Fibroblast of skin of left quadriceps (primary cell): ENCODE measurements at regions not wholly inside any gene's neighbourhood (a gene's known extent, or its start where the extent isn't known, plus 50 kb on each side); places are given as distances from the start of the nearest gene placed in this dataset.

Source experiments
- DNase-seq, 2 experiments: peaks; one replicate each; pipeline ENCODE4 v3.0.0-alpha.2; 2013; ENCODE audit warnings: low read depth in 2 of 2

- DNase-seq = no peak
Measured at GRCh38 chr7:72524037-72524436, 111.9 kb upstream of the CALN1 start.

- no peak for DNase-seq
Measured at GRCh38 chr7:72504061-72504706, 92.0 kb upstream of the CALN1 start.

DNA sequence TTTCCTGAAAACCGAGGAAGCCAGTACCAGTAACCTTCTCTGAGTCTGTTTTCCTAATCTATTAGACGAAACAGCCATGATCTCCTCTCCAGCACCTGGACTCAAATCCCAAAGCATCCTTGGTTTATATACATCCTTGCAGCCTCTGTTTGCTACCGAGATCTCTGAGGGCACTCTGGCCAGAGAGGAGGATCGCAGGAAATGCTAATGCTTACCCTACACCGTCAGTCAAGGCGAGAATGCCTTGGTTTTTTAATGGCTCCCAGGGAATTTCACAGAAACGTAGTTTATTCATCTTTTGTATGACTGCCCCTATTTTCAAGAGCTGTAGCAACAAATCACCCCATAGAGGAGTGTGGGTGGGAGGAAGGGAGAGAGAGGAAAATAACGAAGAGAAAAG is 91.5 kb upstream of the CALN1 start:
- no peak for DNase-seq

DNA sequence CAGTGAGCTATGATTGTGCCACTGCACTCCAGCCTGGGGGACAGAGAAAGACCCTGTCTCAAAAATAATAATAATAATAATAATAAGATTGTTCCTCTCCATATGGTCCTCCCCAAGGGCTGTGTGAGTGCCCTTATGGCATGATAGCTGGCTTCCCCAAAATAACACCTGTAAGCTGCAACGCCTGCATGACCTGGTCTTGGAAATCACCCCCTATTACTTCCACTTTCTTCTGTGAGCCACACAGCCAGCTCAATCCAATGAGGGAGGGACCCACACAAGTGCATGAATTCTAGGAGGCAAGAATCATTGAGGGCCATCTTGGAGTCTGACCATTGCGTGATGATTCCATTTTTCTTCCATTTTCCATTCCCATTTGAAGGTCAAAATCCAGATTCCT is 82.7 kb upstream of the CALN1 start:
- no peak for DNase-seq

GRCh38 chr7:72493850-72494661 is 81.9 kb upstream of the CALN1 start:
- peak; percentile 20 to 28 for DNase-seq

DNA sequence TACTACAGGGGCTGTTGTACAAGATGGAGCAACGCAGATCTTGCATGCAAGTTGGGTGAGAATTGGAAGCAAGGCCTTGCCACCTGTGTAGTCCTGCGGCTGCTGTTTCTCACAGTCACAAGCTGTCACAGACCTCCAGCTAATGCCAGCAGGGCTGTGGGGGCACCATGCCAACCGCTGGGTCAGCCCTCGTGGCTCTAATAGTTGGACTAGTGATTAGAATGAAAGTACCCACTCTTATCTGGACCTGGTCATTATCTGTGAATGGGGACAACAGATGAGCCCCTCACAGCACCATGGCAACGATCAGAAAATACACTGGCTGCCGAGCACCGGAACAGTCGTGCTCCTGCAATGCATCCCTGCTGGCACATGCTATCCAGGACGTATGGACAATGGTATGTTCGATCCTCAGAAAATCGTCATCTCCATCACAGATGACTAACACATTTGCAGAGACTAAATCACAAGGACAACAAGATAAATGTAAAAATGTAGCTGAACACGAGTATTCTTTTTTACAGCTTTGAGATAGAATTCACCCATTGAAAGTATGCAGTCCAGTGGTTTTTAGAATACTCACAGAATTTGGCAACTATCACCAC is 80.4 kb upstream of the CALN1 start:
- no peak for DNase-seq

DNA sequence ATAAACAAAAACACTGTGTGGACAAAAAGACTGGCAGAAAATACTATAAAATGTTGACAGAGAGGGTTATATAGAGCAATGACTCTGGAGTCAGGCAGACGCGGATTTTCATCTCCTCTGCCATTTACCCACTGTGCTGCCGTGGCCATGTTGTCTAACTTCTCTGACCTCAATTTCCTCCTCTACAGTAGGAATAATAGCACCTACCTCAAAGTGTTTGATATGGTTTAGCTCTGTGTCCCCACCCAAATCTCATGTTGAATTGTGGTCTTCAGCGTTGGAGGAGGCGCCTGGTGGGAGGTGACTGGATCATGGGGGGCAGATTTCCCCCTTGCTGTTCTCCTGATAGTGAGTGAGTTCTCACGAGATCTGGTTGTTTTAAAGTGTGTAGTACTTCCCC is 78.2 kb upstream of the CALN1 start:
- DNase-seq = no peak

- no peak for DNase-seq
Measured at GRCh38 chr7:72481934-72482333, 69.8 kb upstream of the CALN1 start.

- no peak for DNase-seq
Measured at GRCh38 chr7:72476608-72477305, 64.6 kb upstream of the CALN1 start.

- no peak for DNase-seq
Measured at GRCh38 chr7:72467237-72467636, 55.1 kb upstream of the CALN1 start.

GRCh38 chr7:72466797-72467196 is 54.7 kb upstream of the CALN1 start:
- no peak for DNase-seq

DNA sequence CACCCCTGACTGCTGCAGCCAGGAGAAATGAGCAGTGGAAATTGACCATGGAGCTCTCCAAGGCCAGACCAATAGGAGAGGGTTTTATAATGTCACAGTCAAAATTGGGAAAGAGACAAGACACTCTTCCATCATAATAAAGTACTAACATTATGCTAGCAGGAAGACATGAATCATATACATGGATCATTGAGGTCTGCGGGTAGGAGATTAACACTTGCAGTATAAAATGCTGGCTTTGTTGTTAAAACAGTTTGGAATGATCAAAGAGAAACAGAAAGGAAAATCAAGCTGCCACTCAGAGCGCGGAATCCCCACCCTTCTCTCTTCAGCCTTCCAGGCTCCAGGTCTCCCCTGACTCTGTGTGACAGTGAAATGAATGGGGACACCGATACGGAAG is 53.4 kb upstream of the CALN1 start:
- no peak for DNase-seq

DNA sequence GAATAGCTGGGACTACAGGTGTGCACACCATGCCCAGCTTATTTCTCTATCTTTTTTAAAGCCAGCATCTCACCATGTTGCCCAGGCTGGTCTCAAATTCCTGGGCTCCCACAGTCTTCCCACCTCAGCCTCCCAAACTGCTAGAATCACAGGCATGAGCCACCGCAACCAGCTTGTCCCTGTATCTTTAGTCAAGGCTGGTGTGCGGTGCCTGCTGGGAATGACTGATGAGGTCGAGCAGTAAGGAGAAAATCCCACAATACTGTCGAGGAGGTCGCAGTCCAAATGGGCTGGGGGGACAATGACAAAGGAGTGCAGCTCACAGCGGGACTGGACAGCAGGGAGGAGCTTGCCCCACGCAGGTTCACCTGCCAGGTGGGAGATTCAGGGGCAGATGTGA is 50.2 kb upstream of the CALN1 start:
- no peak for DNase-seq
